Activated naive CD8-positive, alpha-beta T cell treated with anti-CD3 and anti-CD28 coated beads, Interleukin-2, amount 50 U/mL, for 24 hours (primary cell): ENCODE measurements at regions not wholly inside any gene's neighbourhood (a gene's known extent, or its start where the extent isn't known, plus 50 kb on each side); places are given as distances from the start of the nearest gene placed in this dataset.

ENCODE experiments used
- ATAC-seq: fragments of 150-1000 bp; cut with Tn5 transposase; one replicate; pipeline ENCODE4 v1.10.0; 2021
- DNase-seq: peaks from one replicate; pipeline ENCODE4 v3.0.0; 2021
- H3K27ac Mint-ChIP-seq: one replicate; pipeline ENCODE4 v1.8.0; 2021; ENCODE audit warnings: mild to moderate bottlenecking, mixed read lengths
- H3K27me3 Mint-ChIP-seq: one replicate; pipeline ENCODE4 v1.8.0; 2021; ENCODE audit warnings: mixed read lengths
- H3K36me3 Mint-ChIP-seq: one replicate; pipeline ENCODE4 v1.8.0; 2021; ENCODE audit warnings: low read depth, mixed read lengths
- H3K4me1 Mint-ChIP-seq: one replicate; pipeline ENCODE4 v1.8.0; 2021; ENCODE audit warnings: mixed read lengths
- H3K4me3 Mint-ChIP-seq: one replicate; pipeline ENCODE4 v1.8.0; 2021; ENCODE audit warnings: mild to moderate bottlenecking, moderate library complexity, mixed read lengths
- H3K9me3 Mint-ChIP-seq: one replicate; pipeline ENCODE4 v1.8.0; 2021; ENCODE audit warnings: mixed read lengths

- Mint-ChIP-seq H3K4me3 (no peak overlapping the region), H3K27me3 (peaks cover 23% of the 10 kb centered on the region), H3K27ac (no peak overlapping the region), H3K9me3 (no peaks in the 10 kb centered on the region), H3K36me3 (no peaks in the 10 kb centered on the region), H3K4me1 (no peaks in the 10 kb centered on the region)
- ATAC-seq: no peak
- no peak for DNase-seq
Observed at GRCh38 chr10:113240736-113241135, 290.7 kb downstream of the TCF7L2 start.

- H3K4me1 Mint-ChIP-seq: no peaks in the 10 kb centered on the region
- no peaks in the 10 kb centered on the region for H3K36me3 Mint-ChIP-seq
- ATAC-seq (no peak), DNase-seq (no peak)
- H3K9me3 Mint-ChIP-seq: no peaks in the 10 kb centered on the region
- H3K4me3 Mint-ChIP-seq: no peak overlapping the region
- H3K27ac Mint-ChIP-seq: no peak overlapping the region
- H3K27me3 Mint-ChIP-seq: peaks cover 23% of the 10 kb centered on the region
Observed at GRCh38 chr10:113241599-113242360, 291.7 kb downstream of the TCF7L2 start.

DNA sequence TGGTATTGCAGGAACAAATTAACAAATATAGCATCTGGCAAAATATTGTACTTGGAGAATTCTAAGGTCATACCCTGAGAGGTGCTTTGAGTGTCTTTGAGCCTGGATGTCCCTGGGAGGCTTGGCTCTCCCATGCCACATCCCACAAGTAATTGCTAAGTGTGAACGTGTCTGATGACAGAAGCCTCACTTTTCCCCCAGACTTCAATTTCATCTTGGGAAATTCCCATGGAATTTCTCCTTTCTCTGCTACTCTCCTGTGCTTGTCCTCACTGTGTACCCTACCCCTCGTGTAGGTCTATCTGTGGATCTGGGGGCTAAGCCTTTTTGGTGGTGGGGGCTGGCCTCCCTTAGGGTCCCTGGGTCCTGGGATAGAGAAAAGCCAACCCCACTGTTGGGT, 293.3 kb downstream of the TCF7L2 start:
- ATAC-seq (no peak), DNase-seq (no peak)
- Mint-ChIP-seq H3K27me3 (peaks cover 18% of the 10 kb centered on the region), H3K27ac (no peak overlapping the region), H3K4me1 (no peaks in the 10 kb centered on the region), H3K36me3 (no peaks in the 10 kb centered on the region), H3K9me3 (no peaks in the 10 kb centered on the region), H3K4me3 (no peak overlapping the region)

DNA sequence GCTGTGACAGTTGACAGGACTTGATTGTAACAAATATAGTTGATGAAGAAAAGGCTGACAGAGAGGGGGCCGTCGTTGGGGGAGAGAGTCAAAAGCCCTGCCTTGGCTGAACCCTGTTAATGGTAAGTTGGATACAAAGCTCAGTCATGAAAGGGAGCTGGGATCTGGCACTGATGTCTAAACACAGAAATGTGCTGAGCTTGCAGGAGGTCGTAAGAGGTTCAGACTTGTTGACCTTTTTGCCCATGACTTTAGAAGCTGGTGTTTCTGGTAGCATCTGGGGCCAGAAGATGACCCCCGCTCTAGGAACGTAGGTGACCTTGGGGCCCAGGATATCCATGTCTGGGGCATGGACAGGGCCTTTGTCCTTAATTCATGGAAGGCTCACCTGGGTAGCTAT, 294.7 kb downstream of the TCF7L2 start:
- H3K4me3 Mint-ChIP-seq: no peak overlapping the region
- H3K27ac Mint-ChIP-seq: no peak overlapping the region
- ATAC-seq (no peak), DNase-seq (no peak)
- H3K36me3 Mint-ChIP-seq: no peaks in the 10 kb centered on the region
- H3K27me3 Mint-ChIP-seq: peaks cover 14% of the 10 kb centered on the region
- no peaks in the 10 kb centered on the region for H3K4me1 Mint-ChIP-seq
- no peaks in the 10 kb centered on the region for H3K9me3 Mint-ChIP-seq

DNA sequence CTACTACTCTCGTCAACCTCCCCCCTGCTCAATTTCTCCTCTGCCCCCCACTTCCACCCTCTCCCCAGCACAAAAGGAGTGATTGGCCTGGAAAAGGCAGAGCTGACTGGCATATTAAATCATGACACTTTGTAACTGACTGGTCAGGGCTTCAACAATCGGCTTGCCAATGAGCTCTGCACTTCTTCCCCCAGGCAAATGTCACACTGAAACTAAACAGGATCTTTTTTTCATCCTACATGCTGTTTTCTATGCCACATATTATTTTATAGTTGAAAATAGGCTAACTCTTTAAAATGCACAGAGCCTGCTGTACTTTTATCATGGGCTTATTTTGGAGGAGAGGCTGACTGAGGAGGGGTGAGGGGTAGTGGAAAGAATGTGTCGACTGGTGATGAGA, 295.2 kb downstream of the TCF7L2 start:
- Mint-ChIP-seq H3K4me1 (no peaks in the 10 kb centered on the region), H3K27me3 (peaks cover 9% of the 10 kb centered on the region), H3K9me3 (no peaks in the 10 kb centered on the region), H3K36me3 (no peaks in the 10 kb centered on the region), H3K27ac (no peak overlapping the region), H3K4me3 (no peak overlapping the region)
- ATAC-seq: no peak
- no peak for DNase-seq

- DNase-seq (no peak), ATAC-seq (no peak)
- H3K9me3 Mint-ChIP-seq: no peaks in the 10 kb centered on the region
- no peak overlapping the region for H3K27ac Mint-ChIP-seq
- H3K4me1 Mint-ChIP-seq: no peaks in the 10 kb centered on the region
- H3K4me3 Mint-ChIP-seq: no peak overlapping the region
- no peaks in the 10 kb centered on the region for H3K36me3 Mint-ChIP-seq
- H3K27me3 Mint-ChIP-seq: peaks cover 1% of the 10 kb centered on the region
Observed at GRCh38 chr10:113247050-113247449, 297.0 kb downstream of the TCF7L2 start.

GRCh38 chr10:113252650-113253618, 299.9 kb upstream of the HABP2 start:
- Mint-ChIP-seq H3K9me3 (no peaks in the 10 kb centered on the region), H3K36me3 (no peaks in the 10 kb centered on the region), H3K27me3 (peaks cover 2% of the 10 kb centered on the region), H3K4me1 (no peaks in the 10 kb centered on the region), H3K4me3 (no peak overlapping the region), H3K27ac (no peak overlapping the region)
- no peak for DNase-seq
- no peak for ATAC-seq

DNA sequence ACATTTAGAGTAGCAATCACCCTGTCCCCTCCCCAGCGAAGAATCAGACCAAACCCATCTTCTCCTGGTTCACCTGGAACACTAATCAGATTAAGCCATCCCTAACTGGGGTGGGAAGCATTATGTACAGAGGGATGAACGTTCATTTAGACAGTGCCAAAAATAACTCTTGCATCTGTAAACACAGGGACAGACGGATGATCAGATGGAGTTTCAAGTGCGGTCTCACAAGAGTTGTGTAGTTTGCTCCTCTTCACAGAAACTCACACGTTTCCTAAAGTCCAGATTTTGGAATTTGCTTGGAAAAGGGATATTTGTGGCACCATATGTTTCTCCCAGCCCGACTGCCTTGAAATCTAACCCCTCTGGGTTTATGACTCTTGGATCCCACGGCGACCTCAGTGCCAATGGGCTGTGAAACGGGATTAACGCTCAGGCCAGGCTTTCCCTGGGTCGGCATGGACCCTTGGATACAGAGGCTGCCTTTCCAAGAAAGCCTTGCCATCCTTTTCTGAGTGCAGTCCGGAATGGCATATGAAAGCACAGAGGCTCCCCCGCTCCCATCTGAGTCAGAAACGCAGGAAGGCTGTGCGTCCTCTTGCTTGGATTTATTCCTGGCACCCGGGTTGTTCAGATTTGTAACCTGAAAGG, 293.2 kb upstream of the HABP2 start:
- Mint-ChIP-seq H3K27me3 (peaks cover 21% of the 10 kb centered on the region), H3K27ac (no peak overlapping the region), H3K9me3 (no peaks in the 10 kb centered on the region), H3K4me3 (no peak overlapping the region), H3K36me3 (no peaks in the 10 kb centered on the region), H3K4me1 (peaks cover 1% of the 10 kb centered on the region)
- DNase-seq (no peak), ATAC-seq (no peak)

DNA sequence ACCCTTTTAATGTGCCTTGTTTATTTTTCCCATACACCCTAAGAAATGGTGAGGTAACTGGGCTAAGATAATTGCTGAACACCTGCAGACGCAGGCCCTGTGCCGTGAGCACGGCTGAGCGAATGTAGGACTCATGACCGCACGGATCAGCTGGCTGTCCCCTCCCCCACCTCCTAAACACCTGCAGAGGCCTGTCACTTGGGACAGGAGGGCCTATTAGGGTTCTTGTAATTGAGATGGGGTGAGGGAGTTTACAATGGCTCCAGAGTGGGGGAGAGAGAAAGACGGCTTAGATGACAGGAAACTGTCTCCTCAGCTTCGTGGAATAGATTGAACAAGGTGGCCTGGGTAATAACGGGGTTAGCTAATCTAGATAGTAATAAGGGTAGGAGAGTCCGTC, 291.7 kb upstream of the HABP2 start:
- no peaks in the 10 kb centered on the region for H3K36me3 Mint-ChIP-seq

GRCh38 chr10:113261611-113262091, 291.2 kb upstream of the HABP2 start:
- no peak overlapping the region for H3K4me3 Mint-ChIP-seq
- no peak overlapping the region for H3K27ac Mint-ChIP-seq
- no peaks in the 10 kb centered on the region for H3K36me3 Mint-ChIP-seq
- ATAC-seq (no peak), DNase-seq (no peak)
- H3K4me1 Mint-ChIP-seq: peaks cover 1% of the 10 kb centered on the region
- H3K27me3 Mint-ChIP-seq: peaks cover 26% of the 10 kb centered on the region
- no peaks in the 10 kb centered on the region for H3K9me3 Mint-ChIP-seq

More for the DNA sequence above, 291.7 kb upstream of the HABP2 start:
- Mint-ChIP-seq H3K27ac (no peak overlapping the region), H3K27me3 (peaks cover 24% of the 10 kb centered on the region), H3K4me3 (no peak overlapping the region), H3K9me3 (no peaks in the 10 kb centered on the region), H3K4me1 (peaks cover 1% of the 10 kb centered on the region)
- no peak for DNase-seq
- ATAC-seq: no peak

- Mint-ChIP-seq H3K9me3 (no peaks in the 10 kb centered on the region), H3K36me3 (no peaks in the 10 kb centered on the region), H3K27me3 (peaks cover 24% of the 10 kb centered on the region), H3K4me1 (peaks cover 1% of the 10 kb centered on the region), H3K27ac (no peak overlapping the region), H3K4me3 (no peak overlapping the region)
- no peak for ATAC-seq
- no peak for DNase-seq
Observed at GRCh38 chr10:113263056-113263455, 289.8 kb upstream of the HABP2 start.

- Mint-ChIP-seq H3K36me3 (no peaks in the 10 kb centered on the region), H3K9me3 (no peaks in the 10 kb centered on the region), H3K27me3 (peaks cover 22% of the 10 kb centered on the region), H3K4me3 (no peak overlapping the region), H3K27ac (no peak overlapping the region), H3K4me1 (peaks cover 1% of the 10 kb centered on the region)
- ATAC-seq (no peak), DNase-seq (no peak)
Observed at GRCh38 chr10:113264333-113265131, 288.3 kb upstream of the HABP2 start.

DNA sequence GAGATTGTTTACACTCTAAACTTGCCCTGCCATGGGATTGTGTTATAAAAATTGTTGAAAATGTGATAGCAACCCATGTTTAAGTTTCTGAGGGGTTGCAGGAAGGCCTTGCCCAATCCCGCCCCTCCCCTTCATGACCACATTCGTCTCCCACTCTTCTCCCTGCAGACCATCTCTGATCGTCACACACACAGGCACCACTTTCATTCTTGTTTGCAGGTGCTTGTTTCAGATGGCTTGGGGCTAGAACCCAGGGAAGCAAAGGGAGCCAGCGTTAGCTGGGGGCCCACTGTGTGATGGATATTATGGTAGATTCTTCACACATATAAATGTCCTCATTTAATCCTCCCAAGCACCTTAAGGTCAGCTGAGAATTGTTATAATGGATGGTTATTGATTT, 286.7 kb upstream of the HABP2 start:
- Mint-ChIP-seq H3K36me3 (no peaks in the 10 kb centered on the region), H3K4me3 (no peak overlapping the region), H3K27me3 (peaks cover 20% of the 10 kb centered on the region), H3K9me3 (no peaks in the 10 kb centered on the region), H3K27ac (no peak overlapping the region), H3K4me1 (peaks cover 1% of the 10 kb centered on the region)
- DNase-seq (no peak), ATAC-seq (no peak)
